ENCODE measurements at regions not wholly inside any gene's neighbourhood (a gene's known extent, or its start where the extent isn't known, plus 50 kb on each side); places are given as distances from the start of the nearest gene placed in this dataset.
"Not testable (repeated sequence)": the region's sequence is repeated elsewhere in the genome, so short reads cannot be mapped to it uniquely, and the experiment has no call there.

- DNase-seq (ENCODE audit: low spot score), result no peak
Observed at GRCh38 chr18:70822117-70822516, 533.3 kb downstream of the SOCS6 start.

DNA sequence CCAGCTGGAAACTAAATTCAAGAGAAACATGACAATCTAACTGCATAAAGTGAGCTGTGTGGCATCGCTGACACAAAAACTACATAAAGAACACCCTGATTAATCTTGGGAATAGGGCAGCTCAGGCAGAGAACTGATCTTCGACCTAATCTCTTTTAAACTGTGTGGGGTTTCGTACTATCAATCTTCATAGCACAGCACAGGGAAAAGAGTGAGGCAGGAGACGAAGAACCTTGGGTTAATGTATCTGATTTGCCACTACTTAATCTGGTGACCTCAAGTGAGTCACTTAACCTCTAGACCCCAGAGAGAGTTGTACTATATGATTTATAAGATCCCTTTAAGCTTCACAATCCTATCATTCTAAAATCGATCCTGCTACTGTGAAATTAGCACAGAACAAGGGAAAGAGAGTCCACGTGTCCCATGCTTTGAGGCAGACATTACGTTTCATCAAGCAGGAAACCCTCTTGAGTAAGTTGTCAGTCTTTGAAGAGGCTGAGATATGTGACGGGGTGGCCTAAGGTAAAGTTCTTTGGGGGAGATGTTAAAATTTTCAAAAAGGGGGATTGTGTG, 519.7 kb downstream of the SOCS6 start:
- no peak for DNase-seq (ENCODE audit: low spot score)

GRCh38 chr18:70781860-70782453, 493.1 kb downstream of the SOCS6 start:
- peak; percentile 75 for DNase-seq (ENCODE audit: low spot score)

DNA sequence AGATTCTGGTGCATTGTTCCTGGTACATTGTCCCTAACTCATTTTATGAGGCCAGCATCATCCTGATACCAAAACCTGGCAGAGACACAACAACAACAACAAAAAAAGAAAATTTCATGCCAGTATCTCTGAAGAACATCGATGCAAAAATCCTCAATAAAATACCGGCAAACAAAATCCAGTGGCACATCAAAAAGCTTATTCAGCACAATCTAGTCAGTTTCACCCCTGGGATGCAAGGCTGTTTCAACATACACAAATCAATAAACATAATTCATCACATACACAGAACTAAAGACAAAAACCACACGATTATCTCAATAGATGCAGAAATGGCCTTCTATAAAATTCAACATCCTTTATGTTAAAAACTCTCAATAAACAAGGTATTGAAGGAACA, 477.4 kb downstream of the SOCS6 start:
- not testable (repeated sequence) for DNase-seq (ENCODE audit: low spot score)

DNA sequence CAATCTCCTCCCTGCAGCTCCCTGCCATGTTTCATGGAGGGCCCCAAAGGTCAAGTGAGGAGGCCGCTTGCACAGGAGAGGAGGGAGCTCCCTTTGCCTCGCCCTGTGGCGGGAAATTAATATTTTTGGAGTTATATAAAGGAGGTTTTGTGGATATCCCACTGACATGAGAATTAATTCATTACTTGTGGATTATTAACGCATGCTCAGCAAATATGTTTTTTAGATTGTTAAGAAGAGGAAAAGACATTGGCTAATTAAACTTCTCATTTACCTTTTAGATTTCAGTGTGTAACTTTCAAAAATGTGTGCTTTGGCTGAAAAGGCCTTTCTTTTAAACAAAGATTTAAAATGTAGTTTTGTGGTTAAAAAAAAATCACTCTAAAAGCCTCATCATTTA, 474.0 kb downstream of the SOCS6 start:
- DNase-seq (ENCODE audit: low spot score), result no peak

GRCh38 chr18:70758780-70759179, 469.9 kb downstream of the SOCS6 start:
- no peak for DNase-seq (ENCODE audit: low spot score)

DNA sequence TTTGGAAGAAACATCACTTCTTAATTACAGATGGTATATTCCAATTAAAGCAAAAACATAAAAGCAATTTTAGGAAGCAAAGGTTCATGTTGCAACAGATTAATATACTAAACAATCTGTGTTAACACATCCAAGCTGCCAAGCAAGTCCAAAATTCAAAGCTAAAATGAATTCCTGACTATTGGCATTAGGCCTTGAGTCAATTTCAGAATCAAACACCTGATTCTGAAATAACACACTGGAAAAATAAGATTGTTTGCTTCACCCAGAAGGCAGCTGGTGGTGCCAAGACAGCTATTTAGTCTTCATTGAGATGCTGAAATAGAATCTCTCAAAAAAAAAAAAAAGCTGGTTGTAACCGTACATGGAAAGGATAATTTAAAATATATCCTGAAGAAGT, 465.6 kb downstream of the SOCS6 start:
- DNase-seq (ENCODE audit: low spot score), result no peak

DNA sequence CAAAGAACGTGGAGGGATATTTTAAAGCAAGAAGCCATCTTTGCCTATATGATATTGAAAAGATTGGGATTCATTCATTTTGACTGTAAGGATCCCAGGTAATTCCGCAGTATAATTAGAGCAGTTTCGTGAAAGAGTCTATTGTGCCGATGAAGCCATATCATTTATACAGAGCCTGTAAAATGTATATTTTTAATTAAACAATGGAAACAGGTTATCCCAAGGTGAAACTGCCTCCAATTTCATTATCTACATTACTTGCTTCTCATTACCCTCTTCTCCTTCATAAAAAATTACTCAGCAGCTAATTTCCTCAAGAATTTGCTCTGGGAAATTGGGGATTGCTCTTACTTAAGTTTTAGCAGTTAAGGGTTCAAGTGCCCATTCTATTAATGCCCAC, 444.1 kb downstream of the SOCS6 start:
- DNase-seq (ENCODE audit: low spot score), result no peak

DNA sequence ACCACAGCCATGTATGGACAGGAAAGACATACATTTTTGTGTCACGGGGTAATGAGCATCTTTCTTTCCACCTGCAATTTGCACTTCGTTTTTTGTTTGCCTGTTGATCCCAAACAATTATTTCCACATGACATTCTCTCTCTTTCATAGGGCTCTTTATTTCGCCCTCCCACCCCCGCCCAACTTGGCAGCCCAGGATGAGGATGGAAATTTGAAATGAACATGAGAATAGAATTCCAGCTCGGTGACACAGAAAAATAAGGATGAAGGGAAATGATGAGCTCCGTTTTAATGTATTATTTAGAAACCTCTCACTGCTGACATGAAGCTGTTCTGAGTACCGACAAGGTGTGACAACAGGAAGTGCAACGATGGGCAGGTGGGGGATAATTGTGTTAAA, 443.3 kb downstream of the SOCS6 start:
- no peak for DNase-seq (ENCODE audit: low spot score)

- DNase-seq (ENCODE audit: low spot score), result no peak
Observed at GRCh38 chr18:70720607-70721006, 431.8 kb downstream of the SOCS6 start.

DNA sequence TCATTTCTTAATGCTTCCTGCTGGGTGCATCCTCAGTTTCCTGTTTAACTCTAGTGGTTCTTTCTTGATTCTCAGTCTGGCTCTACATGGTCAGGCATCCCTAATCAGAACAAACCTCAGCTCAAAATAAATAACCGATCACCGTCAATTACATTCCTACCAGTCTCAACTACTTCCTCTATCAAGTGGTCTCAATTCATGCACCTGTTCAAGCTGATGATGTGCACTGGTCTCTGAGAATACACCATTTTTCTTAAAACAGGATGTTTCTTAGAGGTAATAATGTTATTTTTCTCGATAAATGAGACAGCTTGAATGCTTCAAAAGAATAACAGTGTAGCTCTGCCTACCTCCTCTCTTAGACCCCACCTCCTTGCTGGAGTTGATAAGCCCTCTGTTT, 420.9 kb downstream of the SOCS6 start:
- DNase-seq (ENCODE audit: low spot score), result no peak

DNA sequence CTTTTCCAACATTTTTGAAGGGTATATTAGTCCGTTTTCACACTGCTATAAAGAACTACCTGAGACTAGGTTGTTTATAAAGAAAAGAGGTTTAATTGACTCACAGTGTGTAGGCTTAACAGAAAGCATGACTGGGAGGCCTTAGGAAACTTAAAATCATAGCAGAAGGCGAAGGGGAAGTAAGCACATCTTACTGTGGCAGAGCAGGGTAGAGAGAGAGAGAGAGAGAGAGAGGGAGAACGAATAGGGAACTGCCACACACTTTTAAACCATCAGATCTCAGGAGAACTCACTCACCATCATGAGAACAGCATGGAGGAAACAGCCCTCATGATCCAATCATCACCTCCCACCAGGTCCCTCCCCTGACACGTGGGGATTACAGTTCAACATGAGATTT, 420.3 kb downstream of the SOCS6 start:
- no peak for DNase-seq (ENCODE audit: low spot score)

DNA sequence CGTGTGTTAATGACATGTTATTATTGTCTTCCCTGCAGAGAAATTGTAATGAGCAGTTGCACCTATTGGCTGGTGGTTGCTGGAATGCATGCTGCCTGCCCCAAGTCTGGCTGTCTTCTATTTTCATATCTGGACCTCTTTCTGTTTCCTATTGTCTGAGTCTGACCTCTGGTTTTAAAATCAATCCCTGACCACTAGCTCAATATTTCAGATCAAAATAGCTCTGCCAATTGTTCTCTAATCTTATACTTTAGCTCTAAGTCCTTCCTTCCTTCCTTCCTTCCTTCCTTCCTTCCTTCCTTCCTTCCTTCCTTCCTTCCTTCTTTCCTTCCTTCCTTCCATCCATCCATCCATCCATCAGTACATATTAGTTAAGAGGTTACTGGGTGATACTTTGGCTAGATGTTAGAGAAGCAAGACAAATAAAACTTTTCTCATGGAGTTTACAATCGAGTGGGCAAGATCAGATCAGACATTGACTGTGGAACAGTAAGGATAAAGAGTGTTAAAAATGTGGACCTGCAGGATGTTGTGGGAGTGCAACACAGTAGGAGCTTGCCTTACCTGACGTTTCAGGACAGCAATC, 417.1 kb downstream of the SOCS6 start:
- no peak for DNase-seq (ENCODE audit: low spot score)

GRCh38 chr18:70700496-70700895, 411.7 kb downstream of the SOCS6 start:
- no peak for DNase-seq (ENCODE audit: low spot score)

DNA sequence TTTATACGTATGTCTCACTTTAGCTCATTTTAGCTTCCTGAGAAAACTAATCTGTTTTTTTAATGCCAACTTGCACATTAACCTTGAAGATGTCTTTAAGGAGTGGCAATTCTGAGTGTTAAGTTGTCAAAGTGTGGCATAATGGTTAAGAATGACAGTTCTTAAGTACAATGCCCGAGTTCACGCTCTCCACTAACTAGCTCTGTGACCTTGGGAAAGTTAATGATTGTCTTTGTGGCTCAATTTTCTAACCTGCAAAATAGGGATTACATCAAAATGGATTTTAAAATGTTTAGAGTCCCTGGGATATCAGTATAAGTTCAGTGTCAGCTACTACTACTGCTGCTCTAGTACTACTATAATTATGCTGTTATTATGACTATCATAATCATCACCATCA, 409.7 kb downstream of the SOCS6 start:
- DNase-seq (ENCODE audit: low spot score), result no peak

GRCh38 chr18:70693246-70693645, 404.4 kb downstream of the SOCS6 start:
- no peak for DNase-seq (ENCODE audit: low spot score)

DNA sequence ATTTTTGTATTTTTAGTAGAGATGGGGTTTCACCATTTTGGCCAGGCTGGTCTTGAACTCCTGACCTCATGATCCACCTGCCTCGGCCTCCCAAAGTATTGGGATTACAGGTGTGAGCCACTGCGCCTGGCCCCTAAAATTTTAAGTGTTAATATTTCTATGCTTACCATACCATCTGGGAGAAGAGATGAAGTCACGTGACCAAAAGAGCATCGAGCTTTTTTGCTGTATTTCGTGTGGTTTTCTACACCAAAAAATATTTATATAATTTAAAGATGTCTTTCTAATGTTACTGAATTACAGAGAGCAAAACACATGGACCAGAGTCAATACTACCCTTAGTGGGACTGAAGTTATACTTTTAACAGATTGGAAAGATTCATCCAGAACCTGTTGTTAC, 400.9 kb downstream of the SOCS6 start:
- DNase-seq (ENCODE audit: low spot score), result not testable (repeated sequence)

GRCh38 chr18:70688286-70688685, 399.4 kb downstream of the SOCS6 start:
- no peak for DNase-seq (ENCODE audit: low spot score)

DNA sequence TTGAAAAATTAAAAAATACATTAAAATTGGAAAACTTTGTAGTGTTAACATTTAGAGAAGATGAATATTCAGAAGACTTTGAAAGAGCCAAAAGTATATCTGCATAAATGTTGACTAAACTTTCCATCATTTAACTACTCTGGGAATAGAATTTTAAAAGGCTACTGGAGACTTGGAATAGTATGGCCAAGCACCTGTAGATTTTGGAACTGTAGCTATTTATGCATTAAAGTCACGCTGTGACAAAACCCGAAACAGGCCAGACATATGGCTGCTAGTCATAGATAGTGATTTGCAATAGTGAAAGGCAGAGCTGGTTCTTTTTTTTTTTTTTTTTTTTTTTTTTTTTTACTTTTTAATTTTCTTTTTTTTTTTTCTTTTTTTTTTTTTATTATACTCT, 396.0 kb downstream of the SOCS6 start:
- no peak for DNase-seq (ENCODE audit: low spot score)

DNA sequence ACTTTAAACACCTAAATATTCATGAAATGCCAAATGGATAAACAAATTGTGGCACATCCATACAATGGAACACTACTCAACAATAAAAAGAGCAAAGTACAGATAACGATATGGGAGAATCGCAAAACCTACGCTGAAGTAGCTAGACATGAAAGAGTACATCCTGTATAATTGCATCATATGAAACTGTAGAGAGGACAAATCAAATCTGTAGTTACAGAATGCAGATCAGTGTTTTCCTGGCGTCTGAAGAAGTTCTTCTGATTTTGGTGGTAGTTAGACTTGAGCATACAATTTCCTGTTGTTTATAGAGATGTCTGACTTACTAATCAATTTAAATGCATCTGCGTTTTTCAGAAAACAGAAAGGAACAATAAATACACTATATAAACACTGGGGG, 394.4 kb downstream of the SOCS6 start:
- peak; percentile 39 for DNase-seq (ENCODE audit: low spot score)

- DNase-seq (ENCODE audit: low spot score), result no peak
Observed at GRCh38 chr18:70674896-70675295, 386.1 kb downstream of the SOCS6 start.

- DNase-seq (ENCODE audit: low spot score), result no peak
Observed at GRCh38 chr18:70673831-70674230, 385.0 kb downstream of the SOCS6 start.

DNA sequence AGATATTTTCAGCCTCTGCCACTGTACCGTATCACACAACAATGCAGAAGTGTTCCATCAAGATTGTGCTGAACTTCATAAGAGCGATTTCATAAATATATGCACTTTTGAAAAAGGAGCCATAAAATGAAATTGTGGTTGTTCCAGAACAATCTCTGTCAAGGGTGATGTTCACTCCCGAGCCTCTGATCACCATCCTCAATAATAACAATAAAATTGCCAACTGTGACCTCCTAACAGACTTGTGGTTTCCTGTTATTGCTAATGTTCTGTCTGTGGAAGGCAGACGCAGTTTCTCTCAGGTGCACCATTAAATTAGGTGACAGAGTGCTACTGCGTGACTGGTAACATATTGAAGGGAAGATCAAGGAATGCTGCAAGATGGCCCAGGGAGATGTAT, 383.7 kb downstream of the SOCS6 start:
- DNase-seq (ENCODE audit: low spot score), result peak; percentile 73

Data from CD4-positive, alpha-beta T cell treated with Interleukin-2 at 100 ng/mL for 4 hours (primary cell).